ENCODE measurements at regions not wholly inside any gene's neighbourhood (a gene's known extent, or its start where the extent isn't known, plus 50 kb on each side); places are given as distances from the start of the nearest gene placed in this dataset.
"Not testable (repeated sequence)": the region's sequence is repeated elsewhere in the genome, so short reads cannot be mapped to it uniquely, and the experiment has no call there.

- Histone ChIP-seq H3K9me2 (ENCODE audit: insufficient read depth, low read length) (no peaks in the 10 kb centered on the region), H3K4me2 (ENCODE audit: low read length) (no peak overlapping the region), H4K20me1 (ENCODE audit: insufficient read depth, low read length) (no peaks in the 10 kb centered on the region), H2AFZ (ENCODE audit: low read length) (no peak overlapping the region), H3K36me3 (ENCODE audit: insufficient read depth, low read length) (no peaks in the 10 kb centered on the region), H3K9me3 (ENCODE audit: low read length) (no peaks in the 10 kb centered on the region), H3K79me2 (ENCODE audit: insufficient read depth, low read depth, low read length) (no peaks in the 10 kb centered on the region), H3K4me3 (ENCODE audit: low read depth, low read length, poor library complexity, severe bottlenecking) (no peak overlapping the region), H3K4me1 (ENCODE audit: insufficient read depth, low read length, poor library complexity, severe bottlenecking) (no peaks in the 10 kb centered on the region), H3K27ac (ENCODE audit: low read depth, low read length, poor library complexity, severe bottlenecking) (no peak overlapping the region)
- DNase-seq (ENCODE audit: low spot score): no peak
- no TSS peak for BruUV-seq (replicated peaks)
- ChIA-PET POLR2A (no interaction called here), CTCF (ENCODE audit: unreplicated experiment) (no interaction called here)
- intact Hi-C loops (cut with micrococcal nuclease; ENCODE audit: unreplicated experiment): no loop called here
- no peak for TF ChIP-seq EZH2phosphoT487 (IDR thresholded peaks at IDR 0.05; ENCODE audit: borderline replicate concordance, low read depth, low read length)
- TF ChIP-seq CTCF (conservative IDR thresholded peaks at IDR 0.05; ENCODE audit: low read length): no peak
Measured at GRCh38 chrX:56343219-56343618, 111.1 kb downstream of the KLF8 start.

GRCh38 chrX:56343664-56344063 is 111.5 kb downstream of the KLF8 start:
- Histone ChIP-seq H3K9me2 (ENCODE audit: insufficient read depth, low read length) (no peaks in the 10 kb centered on the region), H3K27ac (ENCODE audit: low read depth, low read length, poor library complexity, severe bottlenecking) (no peak overlapping the region), H3K4me3 (ENCODE audit: low read depth, low read length, poor library complexity, severe bottlenecking) (no peak overlapping the region), H2AFZ (ENCODE audit: low read length) (no peak overlapping the region), H3K9me3 (ENCODE audit: low read length) (no peaks in the 10 kb centered on the region), H3K4me2 (ENCODE audit: low read length) (no peak overlapping the region), H3K4me1 (ENCODE audit: insufficient read depth, low read length, poor library complexity, severe bottlenecking) (no peaks in the 10 kb centered on the region), H4K20me1 (ENCODE audit: insufficient read depth, low read length) (no peaks in the 10 kb centered on the region), H3K79me2 (ENCODE audit: insufficient read depth, low read depth, low read length) (no peaks in the 10 kb centered on the region), H3K36me3 (ENCODE audit: insufficient read depth, low read length) (no peaks in the 10 kb centered on the region)
- intact Hi-C loops (cut with micrococcal nuclease; ENCODE audit: unreplicated experiment): no loop called here
- no peak for DNase-seq (ENCODE audit: low spot score)
- CTCF ChIA-PET (ENCODE audit: unreplicated experiment): no interaction called here
- POLR2A ChIA-PET: no interaction called here
- BruUV-seq (replicated peaks): no TSS peak
- TF ChIP-seq CTCF (conservative IDR thresholded peaks at IDR 0.05; ENCODE audit: low read length) (no peak), EZH2phosphoT487 (IDR thresholded peaks at IDR 0.05; ENCODE audit: borderline replicate concordance, low read depth, low read length) (no peak)

GRCh38 chrX:56358145-56358544 is 126.0 kb downstream of the KLF8 start:
- H3K9me2 ChIP-seq (ENCODE audit: insufficient read depth, low read length); H3K36me3 ChIP-seq (ENCODE audit: insufficient read depth, low read length); H3K9me3 ChIP-seq (ENCODE audit: low read length); H3K4me3 ChIP-seq (ENCODE audit: low read depth, low read length, poor library complexity, severe bottlenecking); H4K20me1 ChIP-seq (ENCODE audit: insufficient read depth, low read length); BruUV-seq (replicated peaks); H2AFZ ChIP-seq (ENCODE audit: low read length); H3K79me2 ChIP-seq (ENCODE audit: insufficient read depth, low read depth, low read length); CTCF ChIA-PET (ENCODE audit: unreplicated experiment); H3K4me2 ChIP-seq (ENCODE audit: low read length); H3K4me1 ChIP-seq (ENCODE audit: insufficient read depth, low read length, poor library complexity, severe bottlenecking); DNase-seq (ENCODE audit: low spot score); POLR2A ChIA-PET; H3K27ac ChIP-seq (ENCODE audit: low read depth, low read length, poor library complexity, severe bottlenecking); intact Hi-C loops (cut with micrococcal nuclease; ENCODE audit: unreplicated experiment): not testable (repeated sequence)

- H4K20me1 ChIP-seq (ENCODE audit: insufficient read depth, low read length); H3K27ac ChIP-seq (ENCODE audit: low read depth, low read length, poor library complexity, severe bottlenecking); DNase-seq (ENCODE audit: low spot score); H3K4me2 ChIP-seq (ENCODE audit: low read length); BruUV-seq (replicated peaks); H2AFZ ChIP-seq (ENCODE audit: low read length); intact Hi-C loops (cut with micrococcal nuclease; ENCODE audit: unreplicated experiment); H3K9me2 ChIP-seq (ENCODE audit: insufficient read depth, low read length); H3K4me3 ChIP-seq (ENCODE audit: low read depth, low read length, poor library complexity, severe bottlenecking); H3K9me3 ChIP-seq (ENCODE audit: low read length); POLR2A ChIA-PET; H3K36me3 ChIP-seq (ENCODE audit: insufficient read depth, low read length); H3K4me1 ChIP-seq (ENCODE audit: insufficient read depth, low read length, poor library complexity, severe bottlenecking); CTCF ChIA-PET (ENCODE audit: unreplicated experiment); H3K79me2 ChIP-seq (ENCODE audit: insufficient read depth, low read depth, low read length): not testable (repeated sequence)
Measured at GRCh38 chrX:56365171-56365570, 133.0 kb downstream of the KLF8 start.
